MCF 10A (cell line): ENCODE measurements at regions not wholly inside any gene's neighbourhood (a gene's known extent, or its start where the extent isn't known, plus 50 kb on each side); places are given as distances from the start of the nearest gene placed in this dataset.
A peak's percentile ranks its signal among the peaks of the same experiment; 100 is the strongest.

Source experiments
- BruUV-seq: library from RNA; stranded (reverse); fragments of 400-500 nt; replicated peaks from 2 replicates; lab custom pipeline; 2021; lab: Mats Ljungman, UMichigan
- CTCF ChIA-PET: fragments of 300-600 bp; sonication (Branson Sonifier 250); formaldehyde crosslinking; extraction: SDS; loops from one replicate; lab custom pipeline; 2021; ENCODE audit warnings: antibody characterized with exemption, inconsistent platforms; lab: Yijun Ruan, JAX
- POLR2A ChIA-PET: fragments of 300-600, 350-650 bp; sonication (Branson Sonifier 250); formaldehyde crosslinking; extraction: SDS; loops from one replicate; lab custom pipeline; 2020; ENCODE audit warnings: antibody characterized with exemption, inconsistent platforms; lab: Yijun Ruan, JAX
- DNase-seq: peaks from one replicate; pipeline ENCODE4 v3.0.0-alpha.2; 2018; ENCODE audit not compliant: unreplicated experiment
- H3K27ac Mint-ChIP-seq: one replicate; pipeline ENCODE4 v1.8.0; 2022; ENCODE audit warnings: mild to moderate bottlenecking, low read depth, mixed read lengths; ENCODE audit not compliant: unreplicated experiment
- H3K27me3 Mint-ChIP-seq: one replicate; pipeline ENCODE4 v1.8.0; 2022; ENCODE audit warnings: mixed read lengths; ENCODE audit not compliant: insufficient read depth, unreplicated experiment
- H3K36me3 Mint-ChIP-seq: one replicate; pipeline ENCODE4 v1.8.0; 2022; ENCODE audit warnings: mild to moderate bottlenecking, moderate library complexity, mixed read lengths; ENCODE audit not compliant: insufficient read depth, unreplicated experiment
- H3K4me1 Mint-ChIP-seq: one replicate; pipeline ENCODE4 v1.8.0; 2022; ENCODE audit warnings: mixed read lengths; ENCODE audit not compliant: insufficient read depth, unreplicated experiment
- H3K4me3 Mint-ChIP-seq: one replicate; pipeline ENCODE4 v1.8.0; 2022; ENCODE audit warnings: mild to moderate bottlenecking, moderate library complexity, mixed read lengths; ENCODE audit not compliant: unreplicated experiment
- H3K9me3 Mint-ChIP-seq: one replicate; pipeline ENCODE4 v1.8.0; 2022; ENCODE audit warnings: mixed read lengths; ENCODE audit not compliant: unreplicated experiment
- CTCF ChIP-seq: fragments of 200-600 bp; IDR thresholded peaks from one replicate; pipeline ENCODE4 v1.8.0; 2022; ENCODE audit warnings: antibody characterized with exemption, mild to moderate bottlenecking; ENCODE audit not compliant: unreplicated experiment
- intact Hi-C: fragments of 100-400 bp; cut with micrococcal nuclease; formaldehyde crosslinking; loops from 2 replicates; pipeline ENCODE4 v1.14.1; 2022

- H3K9me3 Mint-ChIP-seq: no peaks in the 10 kb centered on the region
- no peak for TF ChIP-seq CTCF
- intact Hi-C loops: no loop called here
- no TSS peak for BruUV-seq
- H3K27me3 Mint-ChIP-seq: no peaks in the 10 kb centered on the region
- peaks cover 18% of the 10 kb centered on the region for H3K4me1 Mint-ChIP-seq
- DNase-seq: no peak
- H3K36me3 Mint-ChIP-seq: peaks cover 3% of the 10 kb centered on the region
- ChIA-PET CTCF (interaction anchor here (0.6 to 2.1 kb wide), 5 partner anchors 11 to 521 kb away, joined by 3 to 15 read pairs (median 4); no protein-coding TSS in a partner anchor), POLR2A (no interaction called here)
- H3K27ac Mint-ChIP-seq: peak overlapping the region; percentile 53
- no peak overlapping the region for H3K4me3 Mint-ChIP-seq
Measured at GRCh38 chr5:54883374-54884194, 101.8 kb downstream of the ESM1 start.

DNA sequence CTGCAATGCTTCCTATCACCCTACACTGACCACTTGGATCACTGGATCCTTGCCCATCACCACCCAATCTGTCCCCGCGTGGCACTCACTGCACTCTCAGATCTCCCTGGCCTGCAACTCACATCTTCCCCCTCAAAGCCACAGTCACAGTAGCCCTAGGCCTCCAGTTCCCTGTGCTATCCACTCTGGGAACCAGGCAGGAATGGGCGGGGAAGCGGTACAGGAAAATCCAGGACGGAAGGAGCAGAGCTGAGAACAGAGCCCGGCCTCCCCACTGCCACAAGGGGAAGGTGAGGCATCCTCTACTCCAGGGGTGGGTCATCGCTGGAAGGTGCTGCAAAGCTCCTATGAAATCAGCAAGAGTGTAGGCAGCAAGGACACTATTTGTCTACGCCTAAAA, 102.6 kb downstream of the ESM1 start:
- CTCF ChIA-PET: interaction anchor here (0.6 to 2.1 kb wide), 6 partner anchors 7 to 522 kb away, joined by 3 to 15 read pairs (median 4); no protein-coding TSS in a partner anchor
- no peak overlapping the region for H3K4me3 Mint-ChIP-seq

DNA sequence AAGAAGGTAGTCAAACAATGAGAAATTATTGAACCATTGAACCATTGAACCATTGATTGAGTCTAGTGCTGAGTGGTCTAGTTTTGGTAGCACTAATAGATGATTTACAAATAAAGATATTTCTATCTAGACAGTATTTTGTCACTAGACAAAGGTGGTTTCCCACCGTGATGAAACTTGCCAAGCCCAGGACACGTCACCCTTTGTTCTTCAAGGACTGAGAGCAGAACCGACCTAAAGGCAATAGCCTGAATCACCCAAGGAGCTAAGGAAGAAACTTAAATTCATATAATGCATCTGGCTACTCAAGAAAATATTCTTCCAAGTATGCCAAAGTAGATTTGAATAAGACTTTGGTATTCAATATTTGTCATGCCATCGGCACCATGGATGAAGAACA, 103.3 kb downstream of the ESM1 start:
- ChIA-PET POLR2A (interaction anchor here (1.3 to 1.5 kb wide), 4 partner anchors 8 to 15 kb away, joined by 3 to 10 read pairs (median 6); no protein-coding TSS in a partner anchor), CTCF (interaction anchor here (0.8 to 2.1 kb wide), 7 partner anchors 8 to 365 kb away, joined by 3 to 15 read pairs (median 4); no protein-coding TSS in a partner anchor)
- intact Hi-C loops: no loop called here
- TSS peak; percentile 30 for BruUV-seq
- peak overlapping the region; percentile 83 for H3K27ac Mint-ChIP-seq
- DNase-seq: peak; percentile 77
- no peaks in the 10 kb centered on the region for H3K9me3 Mint-ChIP-seq
- H3K4me1 Mint-ChIP-seq: peaks cover 20% of the 10 kb centered on the region
- no peak overlapping the region for H3K4me3 Mint-ChIP-seq
- H3K36me3 Mint-ChIP-seq: no peaks in the 10 kb centered on the region
- no peak for TF ChIP-seq CTCF
- H3K27me3 Mint-ChIP-seq: no peaks in the 10 kb centered on the region

More for the DNA sequence above, 102.6 kb downstream of the ESM1 start:
- H3K9me3 Mint-ChIP-seq: no peaks in the 10 kb centered on the region
- DNase-seq: no peak
- intact Hi-C loops: no loop called here
- H3K27ac Mint-ChIP-seq: peak overlapping the region; percentile 53
- H3K4me1 Mint-ChIP-seq: peaks cover 18% of the 10 kb centered on the region
- BruUV-seq: no TSS peak
- H3K27me3 Mint-ChIP-seq: no peaks in the 10 kb centered on the region
- no peaks in the 10 kb centered on the region for H3K36me3 Mint-ChIP-seq
- no peak for TF ChIP-seq CTCF
- POLR2A ChIA-PET: interaction anchor here (1.3 to 1.5 kb wide), 2 partner anchors 9 to 16 kb away, joined by 5 to 10 read pairs; no protein-coding TSS in a partner anchor
